ENCODE measurements at regions not wholly inside any gene's neighbourhood (a gene's known extent, or its start where the extent isn't known, plus 50 kb on each side); places are given as distances from the start of the nearest gene placed in this dataset.

DNA sequence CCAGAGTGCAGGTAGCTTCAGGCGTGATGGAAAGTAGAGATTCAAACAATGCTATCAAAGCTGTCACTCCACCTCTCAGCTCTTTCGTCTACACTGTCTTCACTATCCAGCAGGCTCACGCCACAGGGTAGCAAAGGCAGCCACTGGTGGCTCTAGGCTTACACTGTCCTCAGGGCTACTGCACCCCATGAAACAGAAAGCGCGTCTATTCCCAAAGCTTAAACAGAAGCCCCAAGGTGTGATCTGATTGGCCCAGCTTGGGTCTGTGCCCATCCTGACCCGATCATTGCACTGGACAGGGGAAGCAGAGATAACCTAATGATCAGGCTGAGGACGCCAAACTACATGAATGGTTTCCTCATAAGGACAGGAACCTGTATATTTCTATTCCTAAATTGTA, 100.1 kb downstream of the PDCL3 start:
- TF ChIP-seq, protein P1, sequence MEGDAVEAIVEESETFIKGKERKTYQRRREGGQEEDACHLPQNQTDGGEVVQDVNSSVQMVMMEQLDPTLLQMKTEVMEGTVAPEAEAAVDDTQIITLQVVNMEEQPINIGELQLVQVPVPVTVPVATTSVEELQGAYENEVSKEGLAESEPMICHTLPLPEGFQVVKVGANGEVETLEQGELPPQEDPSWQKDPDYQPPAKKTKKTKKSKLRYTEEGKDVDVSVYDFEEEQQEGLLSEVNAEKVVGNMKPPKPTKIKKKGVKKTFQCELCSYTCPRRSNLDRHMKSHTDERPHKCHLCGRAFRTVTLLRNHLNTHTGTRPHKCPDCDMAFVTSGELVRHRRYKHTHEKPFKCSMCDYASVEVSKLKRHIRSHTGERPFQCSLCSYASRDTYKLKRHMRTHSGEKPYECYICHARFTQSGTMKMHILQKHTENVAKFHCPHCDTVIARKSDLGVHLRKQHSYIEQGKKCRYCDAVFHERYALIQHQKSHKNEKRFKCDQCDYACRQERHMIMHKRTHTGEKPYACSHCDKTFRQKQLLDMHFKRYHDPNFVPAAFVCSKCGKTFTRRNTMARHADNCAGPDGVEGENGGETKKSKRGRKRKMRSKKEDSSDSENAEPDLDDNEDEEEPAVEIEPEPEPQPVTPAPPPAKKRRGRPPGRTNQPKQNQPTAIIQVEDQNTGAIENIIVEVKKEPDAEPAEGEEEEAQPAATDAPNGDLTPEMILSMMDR (IDR thresholded peaks at IDR 0.05): no peak
- TF ChIP-seq EZH2 (IDR thresholded peaks at IDR 0.05; ENCODE audit: borderline replicate concordance, insufficient read depth, low read depth, low read length, poor library complexity, severe bottlenecking): no peak
